NCI-H1092 (cell line): ENCODE measurements at regions not wholly inside any gene's neighbourhood (a gene's known extent, or its start where the extent isn't known, plus 50 kb on each side); places are given as distances from the start of the nearest gene placed in this dataset.
"Not testable (repeated sequence)": the region's sequence is repeated elsewhere in the genome, so short reads cannot be mapped to it uniquely, and the experiment has no call there.

Experiments used
- DNase-seq: peaks from one replicate; lab custom pipeline; 2025; lab: John Stamatoyannopoulos, UW

- no peak for DNase-seq
These were observed 813.0 kb upstream of the SLITRK5 start for GRCh38 chr13:86858216-86858615.

DNA sequence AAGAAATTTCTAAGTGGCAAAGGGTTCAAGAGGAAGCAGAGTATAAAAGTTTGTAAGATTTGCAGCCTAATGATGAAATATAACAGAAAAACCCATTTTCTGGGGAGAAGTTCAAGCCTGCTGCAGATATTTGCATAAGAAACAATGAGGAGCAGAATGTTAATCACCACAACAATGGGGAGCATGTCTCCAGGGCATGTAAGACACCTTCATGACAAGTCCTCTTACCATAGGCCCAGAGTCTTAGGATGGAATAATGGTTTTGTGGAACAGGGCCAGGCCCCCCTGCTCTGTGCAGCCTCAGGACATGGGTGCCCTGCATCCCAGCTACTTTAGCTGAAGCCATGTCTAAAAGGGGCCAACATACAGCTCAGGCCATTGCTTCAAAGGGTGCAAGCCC, 809.0 kb upstream of the SLITRK5 start:
- no peak for DNase-seq

- DNase-seq: no peak
These were observed 806.8 kb upstream of the SLITRK5 start for GRCh38 chr13:86864376-86864775.

- DNase-seq: no peak
These were observed 800.7 kb upstream of the SLITRK5 start for GRCh38 chr13:86870444-86870843.

- no peak for DNase-seq
These were observed 793.7 kb upstream of the SLITRK5 start for GRCh38 chr13:86877441-86877840.

GRCh38 chr13:86878781-86879180, 792.4 kb upstream of the SLITRK5 start:
- no peak for DNase-seq

DNA sequence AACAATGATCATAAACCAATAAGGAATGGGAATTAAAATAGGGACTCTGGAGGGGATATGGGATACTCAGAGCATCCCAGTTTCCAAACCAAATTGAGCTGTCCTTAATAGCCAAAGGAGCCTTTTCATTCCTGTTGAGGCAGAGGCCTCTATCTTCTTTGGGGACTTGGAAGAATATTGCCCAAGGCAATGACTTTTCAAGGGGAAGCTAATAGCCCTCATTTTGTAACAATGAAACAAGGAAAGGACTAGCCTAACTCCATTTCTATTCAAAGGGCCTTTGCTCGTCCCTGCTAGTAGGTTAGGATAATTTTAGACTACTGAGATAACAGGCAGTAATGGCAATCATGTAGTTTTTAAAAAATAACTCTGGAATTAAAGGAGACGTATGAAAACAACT, 789.8 kb upstream of the SLITRK5 start:
- no peak for DNase-seq

DNA sequence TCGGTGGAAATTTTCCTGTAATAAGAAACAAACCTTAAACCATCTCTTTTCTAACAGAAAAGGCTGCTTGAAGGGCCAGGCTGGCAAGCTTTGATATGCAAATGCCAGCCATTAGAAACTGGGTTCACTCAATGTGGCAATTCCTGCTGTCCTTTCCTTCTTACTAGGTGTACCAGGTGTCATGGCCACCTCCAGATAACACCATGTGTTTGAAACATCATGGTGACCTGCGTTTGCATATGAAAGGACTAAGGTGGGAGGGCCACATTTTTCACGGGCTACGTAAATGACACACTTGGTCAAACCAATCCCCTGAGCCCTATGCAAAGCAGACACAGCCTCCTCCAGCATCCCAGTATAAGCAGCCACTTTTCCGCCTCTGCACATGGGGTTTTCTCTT, 789.1 kb upstream of the SLITRK5 start:
- DNase-seq: no peak

DNA sequence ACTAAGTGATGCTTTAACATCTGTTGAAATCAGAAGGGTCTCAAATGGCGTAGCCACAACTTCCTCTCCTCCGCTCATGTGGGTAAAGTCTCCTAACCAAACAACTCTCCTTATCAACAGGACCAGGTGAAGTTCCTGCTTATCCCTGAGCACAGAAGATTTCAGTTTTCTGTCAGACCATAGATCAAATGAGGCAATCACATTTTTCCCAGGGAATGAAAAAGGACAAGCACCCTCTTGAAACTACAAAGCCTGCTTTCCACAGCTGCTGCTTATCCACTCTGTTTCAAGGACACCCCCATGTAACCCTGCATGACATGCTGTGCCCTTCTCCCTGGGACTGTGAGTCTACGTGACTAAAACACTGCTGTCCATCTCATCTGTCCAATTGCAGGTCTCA, 788.3 kb upstream of the SLITRK5 start:
- DNase-seq: no peak

- DNase-seq: no peak
These were observed 778.8 kb upstream of the SLITRK5 start for GRCh38 chr13:86892330-86892729.

DNA sequence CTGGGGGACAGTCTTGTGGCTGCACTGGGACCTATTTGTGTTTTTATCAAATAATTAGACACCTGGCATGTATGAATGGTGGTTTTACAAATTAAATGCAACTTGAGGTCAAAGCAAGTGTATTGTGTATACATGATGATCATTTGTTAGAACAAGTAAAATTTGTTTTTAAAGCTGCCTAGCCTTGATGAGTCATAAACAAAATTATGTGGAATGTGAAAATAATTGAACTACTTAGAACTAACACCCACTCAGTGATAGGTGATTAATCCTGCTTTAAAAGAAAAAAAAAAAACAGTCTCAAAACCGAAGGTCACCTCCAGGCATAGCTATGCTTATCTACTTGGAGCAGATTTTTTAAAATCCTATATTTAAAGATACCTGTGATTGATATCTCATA, 770.3 kb upstream of the SLITRK5 start:
- DNase-seq: no peak

DNA sequence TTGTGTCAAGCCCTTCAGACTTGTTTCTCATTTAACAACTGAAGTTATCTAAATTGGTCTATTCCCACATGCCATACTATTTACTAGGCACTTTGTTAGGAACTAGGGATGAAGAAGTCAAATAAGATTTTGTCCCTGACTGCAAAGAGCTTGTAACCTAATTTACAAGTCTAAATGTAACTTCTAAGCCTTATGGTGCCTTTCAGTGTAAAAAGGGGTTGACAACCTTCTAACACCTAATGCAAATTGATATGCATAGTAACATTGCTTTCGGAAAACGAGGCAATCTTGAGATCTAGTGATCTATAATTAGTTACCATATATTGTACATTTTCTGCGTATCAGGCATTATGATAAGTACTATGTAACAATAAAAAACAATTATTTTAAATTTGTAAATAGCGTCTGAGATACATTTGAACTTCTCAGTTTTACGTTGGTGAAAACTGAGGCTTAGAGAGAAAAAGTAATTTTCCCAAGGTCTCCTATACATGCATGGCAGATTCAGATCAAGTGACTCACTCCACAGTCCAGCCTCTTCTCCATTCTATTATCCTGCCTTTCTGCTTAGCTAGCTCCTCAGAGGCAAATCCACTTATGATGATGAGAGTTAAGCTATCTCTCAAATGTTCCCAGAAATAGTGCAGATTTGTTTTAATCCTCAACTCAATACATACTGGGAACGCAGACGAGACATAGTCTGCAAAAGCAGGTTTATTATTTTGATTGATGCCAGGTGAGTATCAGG, 764.9 kb upstream of the SLITRK5 start:
- DNase-seq: no peak

DNA sequence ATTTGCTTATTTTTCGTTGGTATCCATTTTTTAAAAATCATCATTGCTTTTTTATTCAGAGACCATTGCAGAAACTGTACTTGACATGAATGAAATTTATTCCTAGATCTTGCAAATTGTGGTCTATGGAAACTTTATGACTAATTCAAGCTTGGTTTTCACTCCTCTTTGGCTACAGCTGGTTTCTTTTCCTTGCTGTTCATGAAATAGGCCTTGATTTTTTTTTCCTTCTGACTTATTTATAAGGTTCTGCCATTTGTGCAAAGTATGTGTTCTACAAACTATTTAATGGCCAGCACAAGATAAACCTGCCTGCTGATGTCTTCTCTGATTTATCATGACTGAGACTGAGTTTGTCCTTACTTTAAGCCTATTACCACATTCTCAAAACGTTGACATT, 764.0 kb upstream of the SLITRK5 start:
- no peak for DNase-seq

DNA sequence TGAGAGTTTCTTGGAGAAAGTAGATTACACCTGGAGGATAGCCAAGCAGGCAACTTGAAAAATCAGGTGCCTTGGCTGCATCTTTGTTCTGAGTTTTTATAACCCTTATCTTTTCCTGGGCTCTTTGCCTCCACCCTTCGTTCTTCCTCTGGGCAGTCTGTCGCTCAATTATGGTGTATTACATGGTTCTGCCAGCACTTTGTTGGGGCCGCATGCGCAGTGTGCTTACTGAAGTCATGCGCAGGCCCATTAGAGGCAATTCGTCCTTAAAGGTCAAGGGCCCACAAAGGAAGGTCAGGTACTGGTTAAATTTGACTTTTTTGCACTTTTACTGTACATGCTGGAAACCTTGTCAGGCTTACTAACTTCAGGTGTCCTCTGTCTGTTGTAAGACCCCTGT, 761.9 kb upstream of the SLITRK5 start:
- DNase-seq: no peak

GRCh38 chr13:86914757-86915156, 756.4 kb upstream of the SLITRK5 start:
- no peak for DNase-seq

DNA sequence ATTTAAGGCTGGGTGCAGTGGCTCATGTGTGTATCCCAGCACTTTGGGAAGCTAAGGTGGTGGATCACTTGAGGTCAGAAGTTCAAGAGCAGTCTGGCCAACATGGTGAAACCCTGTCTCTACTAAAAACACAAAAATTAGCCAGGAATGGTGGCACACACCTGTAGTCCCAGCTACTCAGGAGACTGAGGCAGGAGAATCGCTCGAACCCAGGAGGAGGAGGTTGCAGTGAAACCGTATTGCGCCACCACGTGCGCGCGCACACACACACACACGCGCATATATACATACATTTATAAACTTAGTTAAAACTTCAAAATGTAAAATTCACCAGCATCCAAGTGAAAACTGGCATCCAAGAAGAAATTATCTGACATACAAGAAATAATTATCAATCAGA, 753.7 kb upstream of the SLITRK5 start:
- DNase-seq: not testable (repeated sequence)

DNA sequence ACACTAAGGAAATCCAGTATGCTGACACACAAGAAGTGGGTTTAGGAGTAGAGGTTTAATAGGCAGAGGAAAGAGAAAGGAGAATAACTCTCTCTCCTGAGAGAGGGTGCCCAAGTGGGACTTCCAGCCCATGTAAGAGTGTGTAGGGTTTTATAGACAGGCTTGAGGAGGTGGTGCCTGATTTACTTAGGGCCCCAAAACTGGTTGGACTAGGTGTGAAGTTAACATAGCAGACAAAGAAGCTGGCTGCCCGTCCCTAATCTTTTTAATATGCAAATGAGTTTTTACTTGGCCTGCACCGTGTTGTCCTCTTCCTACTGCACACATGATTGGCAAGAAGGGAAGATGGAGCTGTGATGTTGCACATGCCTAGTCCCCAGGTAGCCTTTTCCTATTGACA, 752.5 kb upstream of the SLITRK5 start:
- no peak for DNase-seq

GRCh38 chr13:86920961-86921360, 750.2 kb upstream of the SLITRK5 start:
- DNase-seq: no peak

DNA sequence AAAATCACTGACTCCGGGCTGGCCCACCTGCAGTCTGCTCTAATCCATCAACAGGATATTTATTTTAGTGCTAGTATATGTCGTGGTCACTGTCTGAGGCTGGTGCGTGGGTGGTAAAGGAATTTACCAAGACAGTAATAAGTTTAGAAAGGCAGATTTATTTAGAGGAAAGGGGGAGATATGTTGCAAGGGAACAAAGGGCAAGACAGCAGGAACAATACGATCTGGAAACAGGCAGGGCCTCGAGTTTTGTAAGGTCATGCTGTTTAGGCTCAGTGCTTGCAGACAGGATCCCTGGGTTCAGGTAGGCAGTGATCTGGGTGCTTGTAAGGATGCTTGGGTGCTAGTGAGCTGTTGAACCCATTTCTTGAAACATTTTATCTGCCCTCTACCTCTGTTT, 748.2 kb upstream of the SLITRK5 start:
- DNase-seq: no peak

GRCh38 chr13:86926916-86927315, 744.3 kb upstream of the SLITRK5 start:
- DNase-seq: not testable (repeated sequence)

DNA sequence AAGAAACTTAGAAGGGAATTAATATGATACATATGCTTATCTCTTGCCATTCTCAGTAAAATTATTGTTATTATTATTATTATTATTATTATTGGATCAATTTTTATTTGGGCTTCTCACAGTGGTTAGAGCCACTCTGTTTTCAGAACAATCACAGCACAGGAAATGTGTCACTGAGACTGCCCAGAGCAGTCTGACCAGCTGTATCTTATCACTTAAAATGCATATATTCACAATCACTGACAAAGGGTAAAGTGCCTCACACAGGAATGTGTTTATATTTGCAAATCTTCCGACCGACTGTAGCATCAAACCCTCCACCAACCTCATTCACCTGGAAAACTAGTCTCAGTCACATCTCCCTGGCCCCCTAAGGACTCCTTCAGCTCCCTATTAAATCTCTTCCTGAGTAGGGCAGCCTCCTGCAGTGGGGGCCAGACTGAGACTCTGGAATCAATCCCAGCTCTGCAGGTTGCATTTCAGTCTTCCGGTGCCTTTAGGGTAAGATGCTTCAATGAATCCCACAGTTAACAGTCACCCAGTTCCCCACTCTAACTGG, 738.3 kb upstream of the SLITRK5 start:
- DNase-seq: no peak

- DNase-seq: no peak
These were observed 737.5 kb upstream of the SLITRK5 start for GRCh38 chr13:86933676-86934075.

DNA sequence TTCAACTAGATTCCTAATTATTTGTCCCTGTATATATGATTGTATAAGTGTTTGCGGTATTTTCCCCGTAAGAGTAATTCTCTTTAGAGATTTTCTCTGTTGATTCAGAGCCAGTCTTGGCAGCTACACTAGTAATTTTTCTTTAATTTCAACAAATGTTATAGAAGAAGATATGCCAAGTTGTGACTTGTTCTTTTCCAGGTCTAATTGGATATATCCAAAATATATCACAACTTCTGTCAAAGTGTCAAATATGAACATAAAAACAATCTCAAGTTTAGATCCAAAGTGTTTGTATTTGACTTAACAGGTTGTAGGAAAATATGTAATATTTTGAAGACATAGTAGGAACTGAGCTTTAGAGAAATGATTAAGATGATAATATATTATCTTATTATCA, 733.9 kb upstream of the SLITRK5 start:
- no peak for DNase-seq

GRCh38 chr13:86945584-86945983, 725.6 kb upstream of the SLITRK5 start:
- no peak for DNase-seq
